GM21786 (cell line): ENCODE measurements at regions not wholly inside any gene's neighbourhood (a gene's known extent, or its start where the extent isn't known, plus 50 kb on each side); places are given as distances from the start of the nearest gene placed in this dataset.

Experiments
- ATAC-seq: cut with Tn5 transposase; IDR thresholded peaks from one replicate; pipeline ENCODE4 v1.9.1; 2021; ENCODE audit not compliant: unreplicated experiment

DNA sequence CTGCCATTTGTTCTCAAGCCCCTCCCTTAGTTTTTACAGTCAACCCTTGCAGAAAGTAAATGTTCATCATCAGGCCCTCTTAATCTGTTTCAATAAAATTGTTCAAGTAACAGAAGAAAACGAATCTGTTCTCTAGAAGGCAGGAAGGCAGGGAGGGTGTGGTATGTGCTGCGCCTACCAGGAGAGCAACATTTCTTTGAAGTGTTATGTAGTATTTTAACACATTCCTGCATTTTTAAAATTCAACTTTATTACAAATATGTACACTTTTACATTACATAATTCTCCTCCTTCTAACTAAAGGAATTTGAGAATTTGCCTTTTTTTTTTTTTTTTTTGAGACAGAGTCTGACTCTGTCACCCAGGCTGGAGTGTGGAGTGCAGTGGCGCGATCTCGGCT, 657.8 kb downstream of the MCTP2 start:
- no peak for ATAC-seq

DNA sequence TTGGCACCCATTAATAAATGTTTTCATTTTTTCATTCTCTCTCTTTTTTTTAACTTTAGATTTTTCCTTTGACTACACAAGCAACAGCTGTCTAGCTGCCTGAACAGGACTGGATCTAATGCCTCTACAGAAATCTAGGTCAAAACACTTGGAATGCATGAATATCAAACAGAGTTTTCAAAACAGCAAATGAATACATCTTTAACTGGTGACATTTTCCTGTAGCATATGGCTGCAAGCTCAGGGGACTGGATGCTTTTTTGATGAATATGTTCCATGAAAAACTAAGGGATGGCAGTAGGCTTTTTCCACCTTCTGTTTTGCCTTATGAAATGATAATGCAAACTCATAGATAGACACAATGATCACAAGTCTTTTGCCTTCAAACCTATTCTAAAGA, 661.7 kb downstream of the MCTP2 start:
- no peak for ATAC-seq

DNA sequence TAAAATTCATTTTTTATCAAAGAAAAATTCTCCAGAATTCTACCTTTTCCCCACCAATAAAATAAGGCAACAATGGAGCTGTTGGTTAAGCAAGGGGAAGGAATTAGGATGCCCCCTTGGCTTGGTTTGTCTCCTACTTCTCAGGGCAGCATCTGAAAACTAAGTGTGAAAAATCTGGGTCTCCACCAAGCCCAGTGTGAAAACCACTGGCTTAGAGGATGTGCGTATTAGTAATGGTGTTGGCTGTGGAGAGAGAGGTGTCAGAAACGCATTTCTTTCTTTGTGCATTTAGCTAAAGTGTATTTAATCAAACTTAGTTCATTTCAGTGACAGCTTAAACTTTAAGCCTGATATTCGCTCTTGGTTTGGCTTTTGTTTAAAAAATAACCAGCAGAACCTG, 662.7 kb downstream of the MCTP2 start:
- ATAC-seq: no peak

DNA sequence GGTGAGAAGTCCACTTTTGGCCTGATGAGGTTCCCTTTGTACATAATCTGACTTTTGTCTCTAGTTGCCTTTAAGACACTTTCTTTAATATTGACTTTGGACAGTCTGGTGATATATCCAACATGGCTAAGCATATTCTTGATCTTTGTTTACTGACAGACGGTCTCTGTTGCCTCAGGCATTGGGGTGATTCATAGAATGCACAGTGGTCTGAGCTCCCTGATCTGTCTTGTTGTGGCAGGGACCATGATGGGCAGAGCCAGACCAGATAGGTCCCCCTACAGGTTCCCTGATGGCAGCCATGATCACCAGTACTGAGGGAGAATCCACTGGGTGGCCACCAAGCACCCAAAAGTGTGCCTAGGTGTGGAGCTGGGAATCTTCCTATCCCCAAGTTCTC, 678.1 kb downstream of the MCTP2 start:
- no peak for ATAC-seq

DNA sequence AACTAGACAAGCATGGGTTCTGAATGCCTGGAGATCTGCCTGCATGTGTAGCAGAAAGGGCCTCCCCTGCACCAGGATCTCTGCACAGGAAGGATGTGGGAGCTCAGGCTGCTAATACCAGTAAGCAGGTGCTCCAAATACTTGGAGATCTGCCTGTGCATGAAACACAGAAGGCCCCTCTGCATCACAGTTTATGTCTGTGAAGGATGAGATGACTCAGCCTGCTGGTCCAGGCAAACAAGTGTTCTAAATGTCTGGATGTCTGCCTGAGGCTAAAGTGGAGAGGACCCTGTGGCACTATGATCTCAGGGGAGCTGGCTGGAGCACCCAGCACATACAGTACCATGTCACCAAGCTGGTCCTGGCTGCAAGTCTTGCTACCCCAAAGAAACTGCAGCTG, 678.8 kb downstream of the MCTP2 start:
- ATAC-seq: no peak

DNA sequence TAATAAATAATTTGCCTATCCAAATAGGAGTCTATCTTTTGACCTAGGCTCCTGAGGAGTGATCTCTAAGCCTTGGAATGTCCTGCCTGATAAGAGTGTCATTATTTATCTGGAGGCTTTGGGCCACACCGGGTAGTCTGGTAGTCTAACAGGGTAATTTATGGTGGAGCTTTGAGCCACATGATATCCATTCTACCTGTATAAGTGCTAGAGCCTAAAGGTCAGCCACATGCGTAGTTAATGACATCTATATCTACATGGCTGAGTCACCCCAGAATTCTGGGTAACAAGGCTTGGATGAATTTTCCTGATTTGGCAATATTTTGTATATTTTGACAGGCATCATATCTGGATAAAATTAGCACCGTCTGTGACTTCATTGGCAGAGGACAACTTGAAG, 681.4 kb downstream of the MCTP2 start:
- ATAC-seq: no peak

DNA sequence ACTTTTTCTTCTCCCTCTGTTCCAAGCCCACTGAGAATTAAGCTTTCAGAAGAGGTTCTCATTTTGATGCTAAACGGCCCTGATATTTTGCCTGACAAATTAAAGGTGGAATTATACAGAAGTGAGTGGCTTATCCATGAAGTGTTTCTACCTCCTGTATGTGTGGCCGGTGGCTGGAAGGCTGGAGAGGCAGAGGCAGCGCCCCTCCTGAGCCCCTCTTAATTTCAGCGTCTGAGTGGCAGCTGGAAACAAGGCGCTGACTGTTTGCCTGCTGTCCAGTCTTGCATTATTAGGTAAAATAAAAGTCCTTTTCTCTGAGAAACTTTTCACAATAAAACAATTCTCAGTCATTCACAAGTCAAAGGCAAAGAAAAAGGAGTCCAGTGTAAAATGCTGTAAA, 685.7 kb downstream of the MCTP2 start:
- no peak for ATAC-seq

DNA sequence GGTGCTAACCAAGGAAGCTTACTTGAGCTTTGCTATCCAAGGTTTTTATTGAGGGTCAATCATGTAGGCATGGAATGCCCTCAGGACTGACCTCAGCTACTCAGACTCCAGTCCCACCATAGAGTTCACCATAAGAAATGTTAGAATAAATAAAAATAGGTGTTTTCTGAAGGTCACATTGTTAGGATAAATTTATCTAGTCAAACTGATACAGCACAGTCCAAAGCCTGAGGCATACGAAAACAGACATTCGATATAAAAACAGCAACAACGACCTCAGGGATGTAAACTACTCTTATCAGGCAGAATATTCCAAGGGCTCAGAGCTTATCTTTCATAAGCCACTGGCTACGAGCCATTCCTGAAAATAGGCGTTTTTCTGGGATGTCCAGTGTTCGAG, 690.6 kb downstream of the MCTP2 start:
- ATAC-seq: no peak

DNA sequence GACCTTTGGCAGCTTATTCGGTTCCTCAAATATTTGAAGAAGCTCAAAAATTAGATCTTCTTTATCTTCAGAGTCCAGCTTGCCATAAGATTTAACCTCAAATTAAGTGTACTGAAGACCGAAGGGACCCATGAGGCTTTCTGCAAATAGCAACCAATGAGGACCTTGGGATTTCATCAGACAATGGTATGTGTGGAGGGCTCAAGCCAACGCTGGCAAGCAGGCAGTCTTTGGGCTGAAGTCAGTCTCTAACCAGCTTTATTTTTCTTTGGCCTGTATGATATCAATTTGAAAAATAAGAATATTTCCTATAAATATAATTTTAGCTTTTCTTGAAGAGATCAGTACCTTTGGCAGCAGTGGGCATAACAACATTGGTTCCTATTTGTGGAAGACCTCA, 692.7 kb downstream of the MCTP2 start:
- ATAC-seq: no peak

DNA sequence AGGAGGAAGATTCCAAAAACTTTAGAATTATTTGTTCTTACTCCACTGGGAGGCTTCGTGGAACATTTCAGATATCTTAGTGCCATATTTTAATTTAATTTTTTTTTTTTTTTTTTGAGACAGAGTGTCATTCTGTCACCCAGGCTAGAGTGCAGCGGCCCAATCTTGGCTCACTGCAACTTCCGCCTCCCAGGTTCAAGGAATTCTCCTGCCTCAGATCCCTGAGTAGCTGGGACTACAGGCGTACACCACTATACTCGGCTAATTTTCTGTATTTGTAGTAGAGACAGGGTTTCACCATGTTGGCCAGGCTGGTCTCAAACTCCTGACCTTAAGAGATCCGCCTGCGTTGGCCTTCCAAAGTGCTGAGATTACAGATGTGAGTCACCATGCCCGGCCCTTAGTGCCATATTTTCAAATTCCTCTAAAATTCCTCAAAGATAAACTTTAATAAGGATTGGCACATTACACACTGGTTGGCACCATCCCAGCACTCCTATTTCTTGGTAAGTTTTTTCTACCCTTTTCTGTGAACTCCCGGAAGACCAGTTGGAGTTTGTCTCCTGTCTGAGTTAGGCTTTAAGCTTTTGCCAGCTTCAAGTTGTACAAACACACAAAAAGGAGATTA, 693.7 kb downstream of the MCTP2 start:
- ATAC-seq: no peak

DNA sequence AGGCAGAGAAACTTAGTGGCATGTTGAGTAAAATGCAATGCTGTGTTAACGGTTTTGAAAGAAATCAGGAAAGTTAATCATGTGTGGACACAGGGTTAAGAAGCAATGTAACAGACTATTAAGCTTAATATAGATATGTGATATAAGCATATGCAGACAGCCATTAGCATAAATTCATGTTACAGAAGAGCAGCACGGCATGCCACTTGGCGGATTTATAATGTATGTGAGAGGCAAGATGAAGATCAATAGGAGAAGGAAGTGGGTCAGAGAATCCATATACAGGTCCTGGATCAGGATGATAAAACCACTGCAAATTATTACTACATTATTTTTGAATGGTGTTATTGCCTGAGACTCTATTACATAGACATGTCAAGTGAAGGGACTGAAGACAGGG, 694.3 kb downstream of the MCTP2 start:
- no peak for ATAC-seq

DNA sequence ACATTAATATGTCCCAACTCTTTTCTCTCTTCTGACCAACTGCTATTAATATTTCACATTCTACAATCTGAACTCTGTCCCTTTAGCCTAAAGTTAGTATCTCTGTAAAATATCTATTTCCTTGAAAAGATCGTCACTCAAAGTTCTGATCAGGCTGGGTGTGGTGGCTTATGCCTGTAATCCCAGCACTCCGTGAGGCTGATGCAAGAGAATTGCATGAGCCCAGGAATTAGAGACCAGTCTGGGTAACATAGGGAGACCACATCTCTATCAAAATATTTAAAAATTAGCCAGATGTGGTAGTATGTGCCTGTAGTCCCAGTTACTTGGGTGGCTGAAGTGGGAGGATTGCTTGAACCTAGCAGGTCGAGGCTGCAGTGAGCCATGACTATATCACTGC, 695.6 kb downstream of the MCTP2 start:
- ATAC-seq: no peak

DNA sequence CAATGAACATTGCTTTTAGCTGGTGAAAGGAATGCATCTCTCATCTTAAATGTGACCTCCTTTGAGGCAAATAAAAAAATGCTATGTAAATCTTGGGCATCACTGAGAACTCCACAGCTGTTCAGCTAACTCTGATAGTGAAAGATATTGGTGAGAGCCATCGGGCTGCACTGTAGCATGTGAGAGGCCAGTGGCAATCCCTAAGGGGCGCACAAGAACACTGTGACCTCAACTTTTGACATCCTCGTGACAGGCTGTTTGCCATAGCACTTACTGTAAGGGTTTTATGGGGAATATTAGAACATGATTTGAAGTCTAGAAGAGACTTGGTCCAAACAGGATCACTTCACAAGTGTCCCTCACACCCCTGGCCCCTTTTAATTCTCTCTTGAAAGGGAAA, 697.9 kb downstream of the MCTP2 start:
- ATAC-seq: no peak

DNA sequence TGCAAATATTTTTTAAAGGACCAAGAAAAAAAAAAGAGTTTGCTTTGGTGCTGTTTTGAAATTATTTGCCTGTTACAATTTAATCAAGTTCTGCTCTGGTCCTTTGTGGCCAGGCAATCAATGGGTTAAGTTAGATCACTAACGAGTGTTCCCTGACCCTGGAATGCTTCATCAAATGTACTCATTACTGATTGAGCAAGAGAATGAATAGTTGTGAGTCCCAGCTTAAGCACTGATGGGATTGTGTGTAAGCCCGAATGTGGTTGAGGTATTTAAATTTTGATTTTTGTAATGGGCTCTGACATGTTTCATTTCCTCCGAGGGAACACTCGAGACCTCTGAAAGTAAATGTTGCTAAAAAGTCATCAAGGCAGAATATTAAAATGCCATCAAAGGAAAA, 699.1 kb downstream of the MCTP2 start:
- no peak for ATAC-seq

DNA sequence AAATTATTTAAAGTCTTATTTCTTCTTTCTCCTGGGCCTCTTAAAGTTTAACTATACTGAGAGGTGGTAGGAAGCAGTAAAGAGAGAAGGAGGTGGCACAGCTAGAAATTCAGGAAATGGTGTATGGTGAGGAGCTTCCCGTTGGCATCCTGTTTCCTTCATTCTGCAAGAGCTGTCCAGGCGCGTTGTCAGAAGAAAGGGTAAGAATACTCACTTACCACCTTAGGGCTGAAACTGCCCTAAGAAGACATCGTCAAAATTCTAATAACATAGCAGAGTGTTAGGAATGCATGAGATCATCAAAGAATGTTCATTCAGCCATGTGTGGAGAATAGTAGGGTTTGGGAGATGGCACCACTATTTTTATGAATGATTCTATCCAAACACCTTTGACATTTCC, 699.6 kb downstream of the MCTP2 start:
- ATAC-seq: no peak

DNA sequence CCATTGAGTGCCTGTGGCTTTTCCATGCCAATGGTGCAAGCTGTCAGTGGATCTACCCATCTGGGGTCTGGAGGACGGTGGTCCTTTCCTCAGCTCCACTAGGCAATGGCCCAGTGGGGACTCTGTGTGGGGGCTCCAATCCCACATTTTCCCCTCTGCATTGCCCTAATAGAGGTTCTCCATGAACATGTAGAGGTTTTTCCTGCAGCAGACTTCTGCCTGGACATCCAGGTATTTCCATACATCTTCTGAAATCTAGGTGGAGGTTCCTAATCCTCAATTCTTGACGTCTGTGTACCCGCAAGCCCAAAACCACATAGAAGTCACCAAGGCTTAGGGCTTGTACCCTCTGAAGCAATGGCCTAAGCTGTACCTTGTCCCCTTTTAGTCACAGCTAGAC, 703.1 kb downstream of the MCTP2 start:
- no peak for ATAC-seq

DNA sequence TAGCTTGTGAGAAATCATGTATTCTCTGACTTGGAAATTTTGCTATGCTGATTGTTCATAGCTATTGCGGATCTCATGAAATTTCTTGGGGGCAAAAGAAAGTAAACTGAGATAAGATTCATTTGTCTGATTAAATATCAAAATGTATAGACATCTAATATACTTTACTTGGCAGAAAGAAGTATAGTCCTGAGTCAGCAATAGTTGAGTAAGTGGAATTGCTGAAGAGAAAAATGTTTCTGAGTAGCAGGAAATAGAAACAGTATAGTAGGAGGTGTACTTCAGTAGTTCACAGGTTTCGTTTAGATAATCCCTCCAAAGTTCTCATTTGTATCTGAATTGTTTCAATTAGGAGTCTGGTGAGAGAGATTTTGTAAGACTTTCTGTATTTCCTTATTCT, 705.9 kb downstream of the MCTP2 start:
- no peak for ATAC-seq

DNA sequence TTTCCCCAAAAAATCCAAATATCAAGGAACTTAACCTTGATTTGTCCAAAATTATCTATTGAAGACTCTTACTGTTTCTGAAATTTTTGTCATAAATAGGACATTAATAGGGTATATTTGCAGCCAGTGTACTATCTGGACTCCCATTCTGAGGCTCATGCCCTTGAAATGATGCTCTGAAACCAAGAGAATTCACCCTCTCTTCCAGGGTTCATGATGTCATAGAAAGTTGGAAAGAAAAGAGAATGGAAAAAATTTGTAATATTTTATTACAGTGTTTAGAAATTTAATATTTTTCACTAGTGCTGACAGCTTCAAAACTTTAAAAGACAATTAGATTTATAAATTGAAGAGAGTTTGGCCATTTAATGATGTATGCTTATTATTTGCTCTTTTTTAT, 712.5 kb downstream of the MCTP2 start:
- ATAC-seq: no peak

DNA sequence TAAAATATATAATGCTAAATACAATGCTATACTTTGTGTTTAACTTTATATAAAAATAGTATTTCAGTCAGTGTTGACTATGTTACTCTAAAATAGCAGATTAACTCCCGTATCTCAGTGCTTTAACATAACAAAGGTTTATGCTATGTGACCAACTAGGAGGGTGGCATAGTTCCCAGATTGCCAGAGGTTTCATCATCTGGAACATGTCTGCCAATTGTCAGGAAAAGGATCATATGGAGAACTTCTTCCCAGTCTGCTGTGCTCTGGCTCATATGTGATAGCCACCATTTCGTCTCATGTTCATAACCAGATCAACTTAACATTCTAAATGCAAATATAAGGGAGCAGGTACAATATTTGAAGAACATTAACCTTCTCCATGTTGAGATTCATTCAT, 720.2 kb downstream of the MCTP2 start:
- no peak for ATAC-seq

DNA sequence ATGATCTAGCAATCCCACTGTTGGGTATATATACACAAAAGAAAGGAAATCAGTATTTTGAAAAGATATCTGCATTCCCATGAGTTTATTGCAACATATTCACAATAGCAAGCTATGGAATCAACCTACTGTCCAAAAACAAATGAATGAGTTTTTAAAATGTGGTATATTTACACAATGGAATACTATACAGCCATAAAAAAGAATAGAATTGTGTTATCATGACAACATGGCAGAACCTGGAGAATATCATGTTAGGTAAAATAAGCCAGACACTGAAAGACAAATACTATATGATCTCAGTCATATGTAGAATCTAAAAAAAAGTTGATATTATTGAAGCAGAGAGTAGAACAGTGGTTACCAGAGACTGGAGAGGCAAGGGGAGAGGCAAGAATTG, 732.6 kb downstream of the MCTP2 start:
- no peak for ATAC-seq

DNA sequence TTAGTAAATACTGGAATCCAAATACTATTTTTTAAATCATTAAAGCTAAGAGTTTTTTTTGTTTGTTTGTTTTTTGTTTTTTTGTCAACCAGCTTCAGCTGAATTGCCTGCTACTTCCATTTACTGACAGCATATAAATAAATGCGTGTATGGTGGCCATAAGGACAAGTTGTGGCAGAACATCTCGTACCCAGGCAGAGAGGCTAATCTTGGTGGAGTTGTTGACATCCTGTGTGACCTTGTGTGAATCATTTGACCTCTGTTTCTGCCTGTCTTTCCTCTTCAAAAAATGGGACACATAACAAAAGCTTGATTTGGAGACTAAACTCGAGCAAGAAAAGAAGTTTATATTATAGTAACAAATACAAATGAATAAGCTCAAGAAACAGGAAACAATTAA, 734.2 kb downstream of the MCTP2 start:
- ATAC-seq: no peak

DNA sequence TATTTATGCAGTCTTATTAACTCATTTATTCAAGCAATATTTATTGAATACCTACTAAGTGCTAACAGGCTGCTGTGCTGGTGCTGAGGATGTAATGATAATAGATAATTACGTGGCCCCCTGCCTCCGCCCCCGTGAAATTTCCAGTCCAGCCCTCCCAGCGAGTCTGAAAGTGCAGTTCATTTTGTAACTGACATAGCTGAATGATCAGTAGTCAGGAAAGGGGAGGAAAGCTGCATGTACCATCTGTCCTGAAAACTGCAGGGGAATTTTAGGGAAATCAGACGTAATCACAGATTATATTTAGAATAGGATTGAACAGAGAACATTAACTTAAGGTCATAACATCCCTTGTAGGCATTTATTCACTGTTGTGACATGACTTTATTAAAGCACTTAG, 736.8 kb downstream of the MCTP2 start:
- ATAC-seq: no peak

DNA sequence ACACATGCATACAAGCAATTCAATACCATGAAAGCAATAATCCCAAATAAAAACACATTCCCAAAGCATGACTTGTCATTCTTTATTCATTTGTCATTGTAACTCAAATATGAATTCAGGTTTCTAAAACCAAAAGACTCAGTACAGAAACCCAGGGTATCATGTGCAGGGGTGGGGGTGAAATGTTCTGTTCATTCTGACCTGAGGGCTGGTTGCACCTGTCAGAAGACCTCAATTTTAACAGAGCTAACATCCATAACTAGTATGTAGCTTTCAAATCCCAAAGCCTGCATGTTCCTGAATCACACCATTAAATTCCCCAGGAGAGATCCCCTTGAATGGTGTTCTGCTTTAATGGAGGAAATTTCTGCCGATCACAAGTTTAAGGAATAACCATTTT, 738.7 kb downstream of the MCTP2 start:
- ATAC-seq: no peak

DNA sequence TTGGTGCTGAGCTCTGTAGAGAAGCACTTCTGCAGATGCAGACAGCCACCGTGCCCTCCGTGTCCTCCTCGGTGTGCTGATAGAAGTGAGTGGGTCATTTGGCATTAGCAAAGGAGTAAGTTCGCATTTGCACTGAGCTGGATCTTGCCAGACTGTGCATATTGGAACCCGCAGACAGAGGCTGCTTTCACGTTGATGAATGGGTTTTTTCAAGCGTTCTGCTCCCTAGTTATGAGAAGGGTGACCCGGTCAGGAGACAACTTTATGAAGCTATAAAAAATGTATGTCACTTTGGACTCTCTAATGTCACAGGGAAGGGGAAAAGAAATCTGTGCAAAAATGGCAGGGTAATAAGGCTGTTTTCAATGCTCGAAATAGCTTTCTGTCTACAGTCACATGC, 739.4 kb downstream of the MCTP2 start:
- ATAC-seq: no peak
